NCI-H1930 (cell line): ENCODE measurements at regions not wholly inside any gene's neighbourhood (a gene's known extent, or its start where the extent isn't known, plus 50 kb on each side); places are given as distances from the start of the nearest gene placed in this dataset.
"Not testable (repeated sequence)": the region's sequence is repeated elsewhere in the genome, so short reads cannot be mapped to it uniquely, and the experiment has no call there.

Experiments used
- DNase-seq, 2 experiments: peaks; one replicate each; lab custom pipeline; 2025; lab: John Stamatoyannopoulos, UW

DNA sequence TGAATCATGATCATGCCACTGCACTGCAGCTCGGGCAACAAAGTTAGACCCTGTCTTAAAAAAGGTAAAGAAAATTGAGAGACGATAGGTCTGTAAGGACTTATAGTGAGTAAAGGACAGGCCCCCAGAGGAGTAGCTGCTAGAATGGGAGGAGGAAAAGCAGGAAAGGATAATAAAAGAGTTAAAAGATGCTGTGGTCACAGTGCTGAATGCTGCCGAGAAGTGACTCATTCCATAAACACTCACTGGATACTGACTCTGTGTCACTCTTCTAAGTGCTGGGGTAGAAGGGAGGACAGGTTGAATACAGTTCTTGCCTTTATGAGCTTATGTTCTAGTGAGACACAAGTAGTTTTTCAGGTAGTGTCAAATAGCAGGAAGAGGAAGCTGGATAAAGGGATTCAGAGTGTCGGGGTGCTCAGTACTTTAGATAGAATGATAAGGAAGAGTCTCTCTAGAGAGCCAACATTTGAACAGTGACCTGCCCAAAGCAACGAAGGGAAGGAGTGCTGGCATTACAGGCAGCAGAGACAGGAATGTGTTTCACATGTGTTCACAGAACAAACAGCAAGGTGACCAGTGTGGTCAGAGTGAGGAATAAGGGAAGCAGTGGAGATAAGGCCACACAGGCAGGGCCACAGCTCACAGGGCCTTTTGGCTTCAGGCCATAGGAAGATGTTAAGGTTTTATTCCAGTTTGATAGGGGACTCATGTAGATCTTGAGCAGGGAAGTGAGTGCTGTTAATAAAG lies 1240.5 kb downstream of the UQCRFS1 start:
- no peak for DNase-seq

GRCh38 chr19:27971869-27972268 lies 1241.1 kb downstream of the UQCRFS1 start:
- no peak for DNase-seq

DNA sequence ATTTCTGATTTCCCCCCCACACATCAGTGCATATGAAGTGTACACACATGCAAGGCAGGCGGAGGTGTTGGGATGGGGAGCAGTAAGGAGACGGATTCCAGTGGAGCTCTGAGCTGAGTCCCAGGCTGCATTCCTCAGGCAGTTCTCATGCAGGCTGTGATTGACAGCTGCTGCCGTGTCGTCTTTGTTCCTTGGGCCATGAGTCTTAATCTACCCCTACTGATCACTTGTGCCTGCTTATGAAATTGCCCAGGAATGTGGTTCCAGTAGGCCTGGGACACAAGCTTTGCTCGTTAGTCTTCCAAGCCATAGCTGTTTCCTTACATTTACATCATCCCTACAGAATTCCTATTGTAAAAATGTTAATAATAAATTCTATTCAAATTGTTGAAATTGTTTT lies 1241.9 kb downstream of the UQCRFS1 start:
- no peak for DNase-seq

DNA sequence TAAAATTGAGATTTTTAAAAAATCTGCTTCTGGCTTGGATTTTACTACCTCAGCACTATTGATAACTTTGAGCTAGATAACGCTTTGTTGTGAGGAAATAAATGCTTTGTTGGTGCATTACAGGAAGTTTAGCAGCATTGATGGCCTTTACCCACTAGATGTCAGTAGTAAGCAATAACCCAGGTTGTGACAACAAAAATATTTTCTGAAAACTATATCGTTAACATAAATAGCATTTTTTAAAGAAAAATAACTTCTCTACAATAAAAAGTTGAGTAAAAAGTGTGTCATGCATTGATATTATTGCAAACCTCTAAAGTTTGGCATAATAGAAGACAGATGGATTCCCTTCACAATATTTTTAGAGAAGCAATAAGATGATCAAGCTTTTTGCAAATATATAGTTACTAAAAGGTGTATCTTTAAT lies 1246.5 kb downstream of the UQCRFS1 start:
- no peak for DNase-seq

DNA sequence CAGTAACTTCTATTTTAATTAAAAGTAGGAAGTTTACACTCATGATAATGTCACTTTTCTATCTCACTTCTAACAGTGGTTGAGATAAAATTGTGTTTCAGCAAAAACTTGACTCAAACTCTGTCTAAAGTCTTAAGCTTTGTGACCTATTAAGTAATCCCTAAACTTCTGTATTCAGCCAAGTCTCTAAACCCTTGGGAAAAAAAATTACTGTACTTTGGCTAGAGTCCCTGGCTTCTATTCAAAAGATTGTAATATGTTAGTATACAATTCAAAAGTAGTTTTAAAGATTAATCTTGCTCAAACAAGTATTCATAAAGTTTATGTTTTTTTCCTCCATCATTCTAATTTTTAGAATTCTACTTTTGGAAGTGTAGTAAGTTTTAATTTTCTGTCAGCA lies 1248.8 kb downstream of the UQCRFS1 start:
- DNase-seq = no peak

GRCh38 chr19:27962264-27962663 lies 1250.7 kb downstream of the UQCRFS1 start:
- no peak for DNase-seq

- DNase-seq = no peak
Measured at GRCh38 chr19:27955485-27956480, 1257.2 kb downstream of the UQCRFS1 start.

DNA sequence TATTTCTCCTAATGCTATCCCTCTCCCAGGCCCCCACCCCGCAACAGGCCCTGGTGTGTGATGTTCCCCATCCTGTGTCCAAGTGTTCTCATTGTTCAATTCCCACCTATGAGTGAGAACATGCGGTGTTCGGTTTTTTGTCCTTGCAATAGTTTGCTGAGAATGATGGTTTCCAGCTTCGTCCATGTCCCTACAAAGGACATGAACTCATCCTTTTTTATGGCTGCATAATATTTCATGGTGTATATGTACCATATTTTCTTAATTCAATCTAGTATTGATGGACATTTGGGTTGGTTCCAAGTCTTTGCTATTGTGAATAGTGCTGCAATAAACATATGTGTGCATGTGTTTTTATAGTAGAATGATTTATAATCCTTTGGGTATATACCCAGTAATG lies 1270.3 kb downstream of the UQCRFS1 start:
- DNase-seq = not testable (repeated sequence)

DNA sequence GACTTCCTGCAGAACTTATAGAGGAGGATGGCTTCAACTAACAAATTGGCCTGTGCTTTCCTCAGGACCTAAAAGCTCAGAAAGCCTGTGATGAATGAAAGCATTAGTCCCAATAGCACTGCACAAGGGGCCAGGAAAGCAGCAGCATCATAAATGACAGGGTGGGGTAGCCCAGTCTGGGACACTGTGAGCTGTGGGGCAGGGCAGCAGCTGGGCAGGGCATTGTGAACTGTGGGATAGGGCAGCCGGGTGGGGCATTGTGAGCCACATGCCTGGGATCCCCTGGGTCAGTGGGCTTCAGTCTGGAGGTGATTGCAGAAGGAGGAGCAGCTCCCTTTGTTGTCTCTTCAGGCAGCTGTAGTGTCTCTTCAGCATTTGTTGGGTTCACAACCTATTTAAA lies 1276.8 kb downstream of the UQCRFS1 start:
- no peak for DNase-seq

GRCh38 chr19:27935669-27936068 lies 1277.3 kb downstream of the UQCRFS1 start:
- DNase-seq = no peak

GRCh38 chr19:27929399-27929798 lies 1283.6 kb downstream of the UQCRFS1 start:
- no peak for DNase-seq

- DNase-seq = no peak
Measured at GRCh38 chr19:27925202-27925601, 1287.7 kb downstream of the UQCRFS1 start.

DNA sequence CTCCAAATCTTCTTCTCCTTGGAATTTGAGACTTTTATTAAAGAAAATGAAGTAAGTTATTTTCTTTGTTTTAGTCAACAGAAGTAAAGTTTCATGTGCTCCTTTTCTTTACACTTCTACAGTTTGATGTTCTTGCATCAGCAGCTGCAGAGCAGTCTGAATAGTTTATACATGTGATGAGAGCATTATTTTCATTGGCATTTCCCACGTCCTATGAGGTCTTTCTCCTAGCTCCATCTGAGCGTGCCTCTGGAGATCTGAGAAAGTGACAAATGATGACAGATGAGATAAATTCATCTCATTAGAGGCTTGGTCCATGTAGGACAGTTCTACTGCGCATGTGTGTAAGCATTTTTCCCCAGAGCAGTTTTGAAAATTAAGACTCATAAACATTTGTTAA lies 1290.0 kb downstream of the UQCRFS1 start:
- no peak for DNase-seq

DNA sequence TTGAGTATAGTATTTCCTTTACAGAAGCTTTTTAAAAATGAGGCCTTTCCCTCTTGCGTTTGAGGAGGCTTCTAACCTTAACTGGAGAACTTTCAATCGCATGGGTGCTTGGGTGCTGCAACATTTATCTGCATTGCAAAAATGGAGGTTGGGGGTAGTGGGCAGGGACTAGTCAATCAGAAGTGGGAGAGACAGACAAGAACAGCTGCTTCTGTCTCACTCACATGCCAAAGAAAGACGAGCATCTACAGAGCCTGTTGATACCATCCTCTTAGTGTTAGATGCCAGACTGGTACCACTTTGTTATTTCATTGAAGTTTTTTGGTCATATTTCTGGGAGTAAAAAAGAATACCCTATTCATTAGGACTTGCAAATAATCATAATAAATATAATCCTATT lies 1292.2 kb downstream of the UQCRFS1 start:
- no peak for DNase-seq

DNA sequence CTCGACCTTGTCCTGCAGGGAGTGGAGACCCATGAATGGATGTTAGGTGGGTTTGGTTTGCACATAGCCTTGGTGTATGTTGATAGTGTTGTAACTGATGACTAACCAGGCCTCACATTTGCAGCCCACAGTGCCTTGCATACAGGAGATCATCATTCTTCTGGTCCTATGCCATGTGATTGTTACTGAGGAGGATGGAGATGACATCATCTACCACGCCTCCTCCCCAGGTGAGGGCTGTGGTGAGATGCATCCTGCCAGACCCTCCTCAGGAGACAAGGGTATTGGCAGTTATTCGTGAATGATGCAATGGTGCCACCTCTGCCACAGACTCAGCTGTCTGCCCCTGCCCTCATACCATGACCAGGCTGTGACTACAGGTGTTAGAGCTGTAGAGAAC lies 1294.1 kb downstream of the UQCRFS1 start:
- no peak for DNase-seq

GRCh38 chr19:27911122-27911898 lies 1301.6 kb downstream of the UQCRFS1 start:
- DNase-seq = no peak

GRCh38 chr19:27909861-27910260 lies 1303.1 kb downstream of the UQCRFS1 start:
- no peak for DNase-seq

- DNase-seq = no peak
Measured at GRCh38 chr19:27909185-27909840, 1303.6 kb downstream of the UQCRFS1 start.

- DNase-seq = no peak
Measured at GRCh38 chr19:27906081-27906480, 1306.9 kb downstream of the UQCRFS1 start.

DNA sequence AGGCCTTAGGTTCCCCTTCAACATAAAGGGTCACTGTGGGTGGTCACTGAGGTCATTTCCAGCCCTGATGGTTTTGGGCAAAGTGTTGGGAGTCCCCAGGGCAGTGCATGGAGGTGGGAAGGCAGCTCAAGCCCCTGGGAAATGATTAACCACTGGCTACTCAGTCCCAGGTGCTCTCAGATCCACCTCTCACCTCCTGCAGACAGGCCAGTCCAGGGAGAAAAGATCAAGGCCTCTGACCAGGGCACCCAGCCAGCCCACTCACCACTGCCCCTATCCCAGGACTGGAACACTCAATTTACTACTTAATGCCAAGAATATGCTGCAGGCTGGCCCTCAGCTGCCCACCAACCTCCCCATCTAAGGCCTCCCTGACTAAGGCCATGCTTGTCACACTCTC lies 1307.9 kb downstream of the UQCRFS1 start:
- DNase-seq = no peak

- no peak for DNase-seq
Measured at GRCh38 chr19:27901078-27901477, 1311.9 kb downstream of the UQCRFS1 start.

DNA sequence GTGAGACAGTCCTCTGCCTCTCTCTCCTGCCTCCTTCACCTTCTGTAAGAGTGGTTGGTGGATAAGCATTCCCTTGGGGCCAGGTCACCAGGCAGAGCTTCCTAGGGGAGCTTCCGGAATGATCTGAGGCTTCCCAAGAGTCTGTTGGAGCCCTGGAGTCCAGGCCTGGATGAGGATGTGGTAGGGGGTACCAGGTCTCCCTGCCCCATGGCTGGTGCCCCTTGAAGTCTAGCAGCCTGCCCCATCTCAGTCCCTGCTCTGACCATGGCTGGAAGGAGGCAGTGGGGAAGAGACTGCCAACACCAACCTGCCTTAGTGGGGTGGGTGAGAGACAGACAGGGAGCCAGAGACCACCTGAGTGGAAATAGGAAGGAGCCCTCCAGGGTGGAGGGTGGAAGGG lies 1316.9 kb downstream of the UQCRFS1 start:
- DNase-seq = no peak
